ENCODE measurements at regions not wholly inside any gene's neighbourhood (a gene's known extent, or its start where the extent isn't known, plus 50 kb on each side); places are given as distances from the start of the nearest gene placed in this dataset.

DNA sequence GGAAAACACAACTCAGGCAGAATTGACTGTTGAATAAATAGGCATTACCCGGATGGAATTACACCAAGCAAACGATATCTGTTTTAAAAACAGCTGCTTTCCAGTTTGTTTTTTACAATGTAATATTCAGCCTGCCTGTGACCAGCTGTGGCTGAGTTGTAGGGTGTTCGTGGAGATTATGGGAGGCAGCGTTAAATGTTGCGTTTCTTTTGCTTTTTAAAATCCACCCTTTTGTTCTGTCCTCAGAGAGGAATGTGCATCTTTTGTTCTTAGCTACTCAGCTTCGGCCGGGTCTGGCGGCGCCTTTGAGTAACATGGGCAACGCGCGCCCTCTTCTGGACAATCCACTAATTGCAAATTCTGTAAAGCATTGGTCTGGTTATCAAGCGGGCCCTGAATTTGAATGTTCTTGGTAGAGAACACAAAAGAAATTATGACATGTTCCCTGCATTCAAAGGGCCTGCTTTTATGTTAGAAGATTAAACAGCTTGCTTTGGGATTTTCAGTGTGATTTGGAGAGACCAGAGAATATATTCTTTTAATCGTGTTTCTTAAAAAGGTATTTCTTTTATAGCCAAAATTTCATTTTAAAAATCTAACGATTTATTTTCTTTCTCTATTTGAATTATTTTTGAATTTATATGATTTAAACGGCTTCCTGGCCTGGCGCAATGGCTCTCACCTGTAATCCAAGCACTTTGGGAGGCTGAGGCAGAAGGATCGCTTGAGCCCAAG, 76.3 kb upstream of the TRIM2 start:
- TF ChIP-seq POLR2A (IDR thresholded peaks at IDR 0.05; ENCODE audit: low read depth): no peak
- TF ChIP-seq, protein P1, sequence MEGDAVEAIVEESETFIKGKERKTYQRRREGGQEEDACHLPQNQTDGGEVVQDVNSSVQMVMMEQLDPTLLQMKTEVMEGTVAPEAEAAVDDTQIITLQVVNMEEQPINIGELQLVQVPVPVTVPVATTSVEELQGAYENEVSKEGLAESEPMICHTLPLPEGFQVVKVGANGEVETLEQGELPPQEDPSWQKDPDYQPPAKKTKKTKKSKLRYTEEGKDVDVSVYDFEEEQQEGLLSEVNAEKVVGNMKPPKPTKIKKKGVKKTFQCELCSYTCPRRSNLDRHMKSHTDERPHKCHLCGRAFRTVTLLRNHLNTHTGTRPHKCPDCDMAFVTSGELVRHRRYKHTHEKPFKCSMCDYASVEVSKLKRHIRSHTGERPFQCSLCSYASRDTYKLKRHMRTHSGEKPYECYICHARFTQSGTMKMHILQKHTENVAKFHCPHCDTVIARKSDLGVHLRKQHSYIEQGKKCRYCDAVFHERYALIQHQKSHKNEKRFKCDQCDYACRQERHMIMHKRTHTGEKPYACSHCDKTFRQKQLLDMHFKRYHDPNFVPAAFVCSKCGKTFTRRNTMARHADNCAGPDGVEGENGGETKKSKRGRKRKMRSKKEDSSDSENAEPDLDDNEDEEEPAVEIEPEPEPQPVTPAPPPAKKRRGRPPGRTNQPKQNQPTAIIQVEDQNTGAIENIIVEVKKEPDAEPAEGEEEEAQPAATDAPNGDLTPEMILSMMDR (IDR thresholded peaks at IDR 0.05): peak; percentile 80 to 90 (median 88)

Data from esophagus muscularis mucosa (tissue), 3 donors.